Adrenal gland (tissue), 5 donors: ENCODE measurements at regions not wholly inside any gene's neighbourhood (a gene's known extent, or its start where the extent isn't known, plus 50 kb on each side); places are given as distances from the start of the nearest gene placed in this dataset.
"Not testable (repeated sequence)": the region's sequence is repeated elsewhere in the genome, so short reads cannot be mapped to it uniquely, and the experiment has no call there.

Source experiments
- POLR2A ChIP-seq, 2 donors: fragments of 450-650 bp; IDR thresholded peaks; one replicate each; pipeline ENCODE4 v1.6.1; 2017; ENCODE audit warnings: antibody characterized with exemption in 2 of 2, mild to moderate bottlenecking in 2 of 2, moderate library complexity in 1 of 2
- TF ChIP-seq, protein P1 (sequence below), 6 experiments: fragments of 450-650 bp in 4 of 6; fragments of 200-600 bp in 2 of 6; sonication (generic) in 1 of 6; IDR thresholded peaks; 1 replicate in 5 of 6; 2 replicates in 1 of 6; pipeline versions ENCODE4 v1.5.1 to v1.8.0; 2016 to 2021; ENCODE audit warnings: antibody characterized with exemption in 6 of 6, mild to moderate bottlenecking in 2 of 6, moderate library complexity in 1 of 6
- donor health status: DM: no; HTN: no; CAD: no.

DNA sequence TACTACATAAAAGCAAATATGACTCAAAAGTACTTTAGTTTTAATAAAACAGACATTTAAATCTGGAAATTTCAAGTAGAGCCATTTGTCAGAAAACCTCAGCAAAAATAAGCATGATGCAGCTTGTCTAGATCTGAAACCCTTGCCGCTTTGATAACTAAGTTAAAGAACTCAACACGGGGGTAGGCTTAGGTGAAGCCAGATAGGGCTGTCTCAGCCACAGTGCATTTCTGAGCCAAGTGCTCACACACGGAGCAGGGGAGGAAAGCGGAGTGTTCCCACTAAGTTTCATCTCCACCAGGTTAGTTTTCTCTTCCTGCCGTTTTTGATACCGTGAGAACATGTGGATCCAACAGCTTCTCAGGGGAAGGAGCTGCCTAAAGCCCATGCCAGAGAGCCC is 303.5 kb downstream of the BCL2L11 start:
- TF ChIP-seq, protein P1, sequence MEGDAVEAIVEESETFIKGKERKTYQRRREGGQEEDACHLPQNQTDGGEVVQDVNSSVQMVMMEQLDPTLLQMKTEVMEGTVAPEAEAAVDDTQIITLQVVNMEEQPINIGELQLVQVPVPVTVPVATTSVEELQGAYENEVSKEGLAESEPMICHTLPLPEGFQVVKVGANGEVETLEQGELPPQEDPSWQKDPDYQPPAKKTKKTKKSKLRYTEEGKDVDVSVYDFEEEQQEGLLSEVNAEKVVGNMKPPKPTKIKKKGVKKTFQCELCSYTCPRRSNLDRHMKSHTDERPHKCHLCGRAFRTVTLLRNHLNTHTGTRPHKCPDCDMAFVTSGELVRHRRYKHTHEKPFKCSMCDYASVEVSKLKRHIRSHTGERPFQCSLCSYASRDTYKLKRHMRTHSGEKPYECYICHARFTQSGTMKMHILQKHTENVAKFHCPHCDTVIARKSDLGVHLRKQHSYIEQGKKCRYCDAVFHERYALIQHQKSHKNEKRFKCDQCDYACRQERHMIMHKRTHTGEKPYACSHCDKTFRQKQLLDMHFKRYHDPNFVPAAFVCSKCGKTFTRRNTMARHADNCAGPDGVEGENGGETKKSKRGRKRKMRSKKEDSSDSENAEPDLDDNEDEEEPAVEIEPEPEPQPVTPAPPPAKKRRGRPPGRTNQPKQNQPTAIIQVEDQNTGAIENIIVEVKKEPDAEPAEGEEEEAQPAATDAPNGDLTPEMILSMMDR (IDR thresholded peaks at IDR 0.05), result not testable (repeated sequence)
- not testable (repeated sequence) for TF ChIP-seq POLR2A (IDR thresholded peaks at IDR 0.05)
